NT2/D1 (cell line): ENCODE measurements at regions not wholly inside any gene's neighbourhood (a gene's known extent, or its start where the extent isn't known, plus 50 kb on each side); places are given as distances from the start of the nearest gene placed in this dataset.
"Not testable (repeated sequence)": the region's sequence is repeated elsewhere in the genome, so short reads cannot be mapped to it uniquely, and the experiment has no call there.

ENCODE experiments used
- SUZ12 ChIP-seq: IDR thresholded peaks from 2 replicates; pipeline ENCODE4 v1.6.1; 2011; ENCODE audit not compliant: insufficient read length, insufficient read depth; ENCODE audit errors: extremely low read depth
- YY1 ChIP-seq: IDR thresholded peaks from 2 replicates; pipeline ENCODE4 v1.6.1; 2011; ENCODE audit not compliant: insufficient read length, insufficient read depth
- ZNF274 ChIP-seq: IDR thresholded peaks from 2 replicates; pipeline ENCODE4 v1.6.1; 2011; ENCODE audit warnings: mild to moderate bottlenecking, low read depth, low read length

- TF ChIP-seq YY1, ZNF274, SUZ12: not testable (repeated sequence)
These were observed 482.7 kb downstream of the CD83 start for GRCh38 chr6:14600306-14600705.
